LoVo (cell line): ENCODE measurements at regions not wholly inside any gene's neighbourhood (a gene's known extent, or its start where the extent isn't known, plus 50 kb on each side); places are given as distances from the start of the nearest gene placed in this dataset.
"Not testable (repeated sequence)": the region's sequence is repeated elsewhere in the genome, so short reads cannot be mapped to it uniquely, and the experiment has no call there.

ENCODE experiments used
- DNase-seq: peaks from one replicate; pipeline ENCODE4 v3.0.0-alpha.2; 2016; ENCODE audit warnings: low spot score

DNA sequence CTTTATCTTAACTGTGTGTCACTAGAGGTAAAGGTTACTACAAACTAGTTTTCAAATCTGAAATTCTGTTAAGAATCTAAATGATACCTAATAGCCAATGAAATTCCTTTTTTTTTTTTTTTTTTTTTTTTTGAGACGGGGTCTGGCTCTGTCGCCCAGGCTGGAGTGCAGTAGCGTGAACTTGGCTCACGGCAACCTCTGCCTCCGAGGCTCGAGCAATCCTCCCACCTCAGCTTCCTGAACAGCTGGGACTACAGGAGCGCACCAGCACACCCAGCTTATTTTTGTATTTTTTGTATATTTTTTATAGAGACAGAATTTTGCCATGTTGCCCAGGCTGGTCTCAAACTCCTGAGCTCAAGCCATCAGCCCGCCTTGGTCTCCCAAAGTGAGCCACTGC is 160.3 kb upstream of the NEBL start:
- no peak for DNase-seq

DNA sequence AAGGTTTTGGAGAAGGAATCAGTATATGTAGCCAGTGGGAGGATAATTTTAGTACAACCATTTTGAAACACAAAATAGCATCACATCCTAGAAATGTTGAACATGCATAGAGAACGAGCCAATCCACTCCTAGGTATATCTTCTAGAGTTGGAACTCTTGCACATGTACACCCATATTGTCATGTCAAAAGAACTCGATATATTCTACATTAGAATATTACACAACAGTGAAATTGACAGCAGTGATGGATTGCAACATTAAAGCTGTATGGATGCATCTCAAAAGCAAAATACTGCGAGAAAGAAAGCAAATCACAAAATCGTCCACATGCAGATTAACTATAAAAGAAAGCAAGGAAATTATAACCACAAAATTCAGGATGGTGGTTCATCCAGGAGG is 159.3 kb upstream of the NEBL start:
- DNase-seq, result no peak

DNA sequence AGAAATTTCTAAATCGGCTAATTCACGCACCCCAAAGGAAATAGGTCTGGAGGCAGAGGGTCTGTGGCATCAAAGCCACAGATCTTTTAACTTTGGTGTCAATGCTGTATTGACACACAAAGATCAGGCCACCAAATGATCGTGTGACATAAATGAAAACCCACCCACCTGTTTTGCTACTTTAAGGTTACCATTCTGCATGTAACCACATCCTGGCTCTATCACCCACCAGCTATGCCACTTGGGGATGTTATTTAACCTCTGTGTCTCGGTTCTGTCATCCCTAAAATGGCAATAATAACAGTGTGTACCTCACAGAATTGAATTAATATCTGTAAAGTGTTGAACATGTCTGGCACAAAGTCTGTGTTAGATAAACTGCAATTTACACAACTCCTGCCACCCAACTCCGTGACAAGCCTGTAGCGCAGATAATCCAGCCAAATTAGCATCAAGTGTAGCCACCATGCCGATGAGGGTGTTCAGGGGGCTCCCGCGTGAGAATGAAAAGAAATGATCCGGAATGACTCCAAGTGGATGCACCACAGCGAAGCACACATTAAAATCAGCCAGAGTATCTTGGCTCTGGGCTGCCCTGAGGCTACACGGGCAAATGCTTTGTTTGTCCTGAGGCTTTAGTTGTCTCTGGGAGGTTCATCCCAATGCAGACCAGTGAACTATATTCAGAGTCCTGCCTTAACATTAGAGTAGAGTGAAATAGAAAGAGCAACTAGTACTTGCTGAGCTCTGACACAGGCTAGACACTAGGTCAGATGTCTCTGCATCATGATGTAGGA is 158.4 kb upstream of the NEBL start:
- no peak for DNase-seq

DNA sequence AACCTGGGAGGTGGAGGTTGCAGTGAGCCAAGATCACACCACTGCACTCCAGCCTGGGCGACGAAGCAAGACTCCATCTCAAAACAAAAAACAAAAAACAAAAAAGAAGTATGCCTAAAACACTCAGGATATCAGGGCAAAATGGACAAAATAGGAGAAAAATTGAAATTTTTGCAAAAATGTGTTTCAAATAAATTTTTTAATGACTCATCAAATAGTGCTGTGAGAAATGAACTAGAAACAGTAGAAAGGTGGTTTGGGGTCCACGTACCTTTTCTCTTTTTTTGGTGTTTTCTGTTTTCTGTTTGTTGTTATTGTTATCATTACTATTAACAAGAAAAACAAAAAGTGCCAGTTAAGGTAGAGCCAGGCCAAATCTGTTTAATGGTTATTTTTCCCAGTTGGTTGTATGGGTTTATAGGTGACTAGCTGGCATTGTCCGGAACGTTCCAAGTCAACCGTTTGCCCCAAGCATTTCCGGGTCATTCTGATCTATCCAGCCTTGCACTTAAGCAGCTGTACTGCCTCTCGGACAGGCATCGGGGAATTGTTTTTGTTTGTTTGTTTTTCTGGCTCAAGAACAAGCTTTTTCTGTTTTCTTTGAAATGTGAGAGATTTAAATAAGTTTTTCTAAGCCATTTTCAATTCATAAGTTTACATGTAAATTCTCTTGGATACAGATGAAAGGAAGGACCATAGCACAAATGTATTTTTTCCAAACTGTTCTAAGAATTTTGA is 157.0 kb upstream of the NEBL start:
- no peak for DNase-seq

DNA sequence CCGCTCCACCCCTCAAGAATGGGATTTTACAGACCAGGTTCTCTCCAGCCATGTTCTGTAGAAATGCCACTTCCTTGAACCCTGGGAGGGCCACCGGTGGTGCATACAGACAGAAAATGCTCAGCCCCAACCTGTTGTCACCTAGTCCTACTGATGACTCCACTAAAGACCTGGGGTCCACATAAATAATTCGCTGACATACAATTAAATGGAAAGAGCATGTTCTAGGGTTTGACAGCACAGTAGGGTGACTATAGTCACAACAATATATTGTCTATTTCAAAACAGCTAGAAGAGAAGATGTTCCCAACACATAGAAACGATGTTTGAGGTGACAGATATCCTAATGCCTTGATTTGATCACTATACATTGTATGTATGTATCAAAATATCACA is 155.6 kb upstream of the NEBL start:
- no peak for DNase-seq

DNA sequence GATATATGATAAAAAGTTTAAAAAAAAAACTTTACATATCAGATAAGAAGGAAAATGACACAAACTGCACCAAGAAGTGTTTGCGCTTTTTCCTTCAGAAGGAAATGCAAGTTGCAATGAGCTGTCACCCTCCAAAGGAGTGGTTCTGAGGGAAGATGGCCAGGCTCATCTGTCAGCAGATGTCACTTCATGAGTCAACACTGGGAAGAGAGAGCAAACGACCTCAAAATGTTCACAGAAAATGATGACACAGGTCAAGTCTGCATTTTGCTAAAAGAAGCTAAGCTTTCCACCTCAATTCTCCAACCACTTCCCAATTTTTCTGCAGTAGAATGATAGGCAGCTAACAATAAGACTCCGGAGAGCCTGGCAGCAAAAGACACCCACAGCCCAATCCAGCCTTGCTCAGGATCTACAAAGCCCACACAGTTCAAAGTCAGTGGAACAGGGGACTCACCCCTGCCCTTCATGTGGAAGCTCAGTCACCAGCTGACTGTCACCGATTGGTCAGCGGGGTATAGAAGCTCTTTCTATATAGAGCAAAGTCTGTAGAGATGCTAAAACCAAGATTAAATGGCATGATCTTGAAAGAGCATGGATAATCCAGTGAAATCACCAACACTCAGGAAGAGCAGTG is 155.1 kb upstream of the NEBL start:
- DNase-seq, result no peak

DNA sequence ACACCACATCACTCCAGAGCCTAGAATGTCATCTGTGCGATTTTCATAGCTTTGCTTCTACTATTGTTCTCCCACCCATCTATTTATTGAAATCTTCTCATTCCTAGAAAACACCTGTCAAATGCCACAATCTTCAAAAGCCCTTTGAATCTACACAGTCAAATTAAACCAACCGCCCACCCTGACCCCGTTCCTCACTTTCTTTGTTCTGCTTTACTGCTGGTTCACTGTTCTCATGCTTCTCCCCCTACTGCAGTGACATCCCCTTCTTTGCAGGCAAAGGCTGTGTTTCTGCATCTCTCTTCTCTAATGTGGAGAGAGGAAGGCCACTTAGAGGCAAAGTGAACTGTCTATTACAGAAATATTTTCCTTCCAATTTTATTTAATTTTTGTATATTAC is 152.4 kb upstream of the NEBL start:
- DNase-seq, result no peak

DNA sequence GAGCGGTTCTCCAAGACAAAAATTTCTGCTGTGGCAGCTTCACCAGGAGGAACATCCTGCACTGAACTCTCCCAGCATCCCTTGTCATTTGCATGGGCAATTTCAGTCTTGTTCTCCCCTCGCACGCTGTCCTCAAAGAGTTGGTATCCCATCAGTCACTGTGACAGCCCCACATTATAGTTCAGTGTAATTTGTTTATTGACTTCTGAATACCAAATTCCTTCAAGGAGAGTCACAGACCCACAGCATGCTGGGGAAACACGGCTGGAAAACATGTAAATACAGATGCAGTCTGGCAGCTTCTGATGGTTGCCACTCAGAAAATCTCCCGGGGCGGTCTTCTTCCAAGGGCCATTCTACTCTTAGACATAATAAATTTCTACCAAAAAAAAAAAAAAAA is 151.0 kb upstream of the NEBL start:
- DNase-seq, result no peak

DNA sequence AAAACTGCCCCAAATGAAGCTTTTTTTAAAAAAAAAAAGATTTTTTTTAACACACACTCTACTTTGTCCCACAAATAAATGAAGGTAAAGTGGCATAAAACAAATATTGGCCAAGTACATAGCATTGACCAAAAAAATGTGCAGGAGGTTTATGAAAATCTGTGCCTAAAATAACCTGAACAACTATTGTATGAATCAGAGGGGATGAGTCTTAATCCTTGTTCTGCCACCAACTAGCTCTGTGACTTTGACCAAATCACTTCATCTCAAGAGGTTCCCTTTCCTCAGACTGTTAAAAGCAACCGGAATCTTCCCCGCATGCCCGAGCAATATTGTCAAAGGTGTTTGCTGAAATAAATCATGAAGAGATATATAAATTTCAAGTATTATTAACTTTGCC is 150.4 kb upstream of the NEBL start:
- no peak for DNase-seq

DNA sequence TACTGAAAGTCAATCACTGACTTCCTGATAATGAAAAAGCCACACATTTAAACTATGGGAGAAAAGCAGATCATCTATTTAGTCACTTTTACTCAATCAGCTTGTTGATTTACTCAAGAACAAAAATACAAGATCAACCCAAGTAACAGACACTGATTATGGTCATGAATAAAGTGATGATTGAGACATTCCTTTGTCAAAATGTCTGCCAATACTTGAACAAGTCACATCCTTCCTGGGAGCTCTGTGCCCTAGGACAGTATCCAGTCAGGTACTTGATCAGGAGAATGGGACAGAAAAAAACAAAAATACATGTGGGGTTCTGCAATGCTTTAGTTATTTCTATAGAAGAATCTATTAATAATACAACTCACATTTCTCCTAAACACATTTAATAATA is 150.0 kb upstream of the NEBL start:
- no peak for DNase-seq

DNA sequence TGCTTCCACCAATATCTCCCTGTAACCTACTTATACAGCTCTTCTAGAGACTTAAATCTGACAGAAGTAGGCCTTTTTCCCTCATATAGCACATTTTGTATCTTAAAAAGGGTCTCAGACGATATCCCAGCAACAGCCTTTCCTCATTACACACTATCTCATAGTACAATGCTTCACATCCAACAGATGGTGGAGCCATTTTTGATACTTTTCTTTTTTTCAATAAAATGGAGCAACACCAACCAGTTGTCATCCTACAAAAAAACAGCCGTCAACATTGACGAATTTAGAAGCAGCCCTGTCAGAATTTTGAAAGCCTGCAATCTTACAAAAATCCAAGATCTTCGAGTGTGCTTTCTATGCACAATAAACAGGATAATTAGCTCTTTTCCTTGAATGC is 145.9 kb upstream of the NEBL start:
- no peak for DNase-seq

DNA sequence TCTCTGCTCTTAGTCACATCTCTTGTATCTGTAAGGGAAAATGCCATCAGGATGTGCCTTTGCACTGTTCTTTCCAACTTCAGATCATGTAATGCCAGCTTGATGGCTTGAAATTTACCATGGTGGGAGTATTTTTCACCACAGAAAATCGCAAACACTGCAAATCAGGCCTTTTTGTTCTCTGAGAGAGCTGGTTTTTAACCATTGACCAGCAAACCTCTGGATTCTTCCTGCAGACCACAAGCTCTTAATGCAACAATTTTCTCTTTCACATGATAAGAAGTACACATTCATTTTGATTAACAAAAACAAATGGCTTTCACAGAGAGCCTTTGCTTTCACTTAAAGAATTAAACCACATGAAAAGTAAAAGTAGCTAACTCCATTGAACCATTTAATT is 145.4 kb upstream of the NEBL start:
- DNase-seq, result no peak

DNA sequence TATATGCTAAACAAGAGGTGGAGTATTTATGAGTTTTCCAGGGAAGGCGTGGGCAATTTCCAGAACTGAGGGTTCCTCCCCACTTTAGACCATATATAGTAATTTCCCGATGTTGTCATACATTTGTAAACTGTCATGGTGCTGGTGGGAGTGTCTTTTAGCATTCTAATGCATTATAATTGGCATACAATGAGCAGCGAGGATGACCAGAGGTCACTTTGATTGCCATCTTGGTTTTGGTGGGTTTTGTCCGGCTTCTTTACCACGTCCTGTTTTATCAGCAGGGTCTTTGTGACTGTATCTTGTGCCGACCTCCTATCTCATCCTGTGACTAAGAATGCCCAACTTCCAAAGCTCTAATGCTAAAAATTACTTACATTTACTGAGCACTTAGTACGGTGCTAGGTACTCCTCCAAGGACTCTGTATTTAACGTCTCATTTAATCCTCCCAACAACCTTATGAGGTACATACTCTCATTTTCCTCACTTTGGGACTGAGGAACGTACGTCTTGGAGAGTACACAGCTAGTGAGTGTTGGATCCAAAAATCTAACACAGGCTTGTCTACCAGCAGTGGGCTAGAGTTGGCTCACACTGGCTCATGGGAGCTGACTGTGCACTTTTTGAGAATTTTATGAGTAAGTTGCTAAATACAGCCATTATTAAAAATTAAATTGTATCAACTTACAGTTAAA is 144.8 kb upstream of the NEBL start:
- no peak for DNase-seq

DNA sequence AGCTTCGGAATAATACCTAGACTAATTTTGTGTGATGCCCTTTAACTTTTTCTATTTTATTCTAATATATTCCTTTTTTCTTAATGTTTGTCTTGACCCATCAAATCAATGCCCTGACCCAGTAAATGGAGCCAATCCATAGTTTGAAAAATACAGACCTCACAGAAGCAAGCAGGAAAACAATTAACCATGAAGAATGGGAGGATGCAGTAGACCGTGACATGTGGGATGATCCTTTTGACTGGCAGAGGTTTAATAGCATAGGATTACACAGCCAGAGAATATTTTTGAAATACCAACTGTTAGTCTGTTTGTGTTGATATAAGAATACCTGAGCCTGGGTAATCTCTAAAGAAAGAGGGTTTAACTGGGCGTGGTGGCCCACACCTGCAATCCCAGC is 142.6 kb upstream of the NEBL start:
- no peak for DNase-seq

DNA sequence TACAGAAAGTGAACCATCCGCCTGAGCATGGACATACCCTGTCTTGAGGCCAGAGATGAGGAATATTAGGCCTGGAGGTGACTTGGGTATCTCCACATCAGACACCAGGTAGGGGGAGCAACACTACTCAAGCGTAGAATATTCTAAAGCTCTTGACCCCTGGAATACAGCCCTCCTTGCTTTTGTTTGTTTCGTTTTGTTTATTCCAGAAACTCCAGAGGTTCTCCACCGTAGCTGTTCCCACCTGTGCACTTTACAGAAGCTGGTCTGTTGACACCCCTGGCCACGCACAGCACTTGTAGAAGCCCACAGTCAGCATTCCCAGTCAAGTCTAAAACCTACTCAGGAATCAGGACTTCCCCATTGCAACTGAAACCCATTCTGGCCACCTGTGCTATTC is 139.6 kb upstream of the NEBL start:
- DNase-seq, result no peak

DNA sequence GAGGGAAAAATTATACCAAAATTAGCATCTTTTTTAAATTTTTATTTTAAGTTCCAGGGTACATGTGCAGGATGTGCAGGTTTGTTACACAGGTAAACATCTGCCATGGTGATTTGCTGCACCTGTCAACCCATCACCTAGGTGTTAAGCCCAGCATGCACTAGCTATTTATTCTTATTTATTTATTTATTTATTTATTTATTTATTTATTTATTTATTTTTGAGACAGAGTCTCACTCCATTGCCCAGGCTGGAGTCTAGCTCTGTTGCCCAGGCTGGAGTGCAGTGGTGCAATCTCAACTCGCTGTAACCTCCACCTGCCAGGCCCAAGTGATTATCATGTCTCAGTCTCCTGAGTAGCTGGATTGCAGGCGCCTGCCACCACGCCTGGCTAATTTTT is 137.7 kb upstream of the NEBL start:
- DNase-seq, result not testable (repeated sequence)

DNA sequence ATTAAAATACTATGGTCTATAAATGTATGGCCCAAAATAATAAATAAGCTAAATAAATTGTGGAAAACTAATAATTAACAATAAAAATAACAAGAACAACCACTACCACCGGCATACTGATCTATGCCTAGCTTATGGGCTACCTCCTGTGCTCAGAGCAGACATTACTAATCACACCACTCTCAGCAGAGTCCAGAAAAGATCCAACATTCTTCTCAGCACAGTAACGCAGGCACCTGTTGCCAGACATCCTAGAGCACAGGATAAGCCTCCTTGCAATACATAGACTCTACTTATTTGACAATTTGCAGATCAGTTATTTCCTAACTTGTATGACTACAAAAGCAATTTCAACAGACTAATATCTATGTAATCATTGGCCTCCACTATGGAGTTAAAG is 137.1 kb upstream of the NEBL start:
- DNase-seq, result no peak

DNA sequence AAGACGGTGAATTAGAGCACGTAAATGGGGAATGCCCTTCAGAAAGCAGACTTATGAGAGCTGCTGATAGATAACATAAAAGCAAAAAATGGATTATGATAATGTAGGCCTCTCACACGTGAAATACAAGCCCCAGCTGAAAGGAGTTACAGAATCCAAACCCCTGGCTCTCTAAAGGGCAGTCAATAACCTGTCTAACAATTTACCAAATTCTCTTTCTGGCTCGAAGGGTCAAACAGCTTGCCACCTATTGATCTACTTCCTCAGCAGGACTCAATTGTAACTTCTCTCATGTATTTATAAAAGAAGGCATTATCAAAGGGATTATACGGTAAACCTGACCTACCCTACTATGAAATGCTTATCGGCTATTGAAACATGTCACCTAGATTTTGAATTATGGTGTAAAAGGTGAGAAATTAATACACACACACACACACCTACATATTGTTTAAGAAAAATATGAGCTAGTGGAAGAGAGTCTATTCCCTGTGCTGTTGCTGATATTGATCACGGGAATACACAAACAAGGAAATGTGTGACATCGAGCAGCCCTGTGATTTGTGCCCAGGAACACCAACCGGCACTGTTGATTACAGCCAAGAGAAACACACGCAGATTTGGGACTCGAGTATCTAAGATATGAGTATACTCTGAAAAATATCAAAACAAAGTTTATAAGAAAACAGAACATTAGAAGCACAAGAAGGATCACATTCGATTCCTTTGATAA is 135.6 kb upstream of the NEBL start:
- no peak for DNase-seq

DNA sequence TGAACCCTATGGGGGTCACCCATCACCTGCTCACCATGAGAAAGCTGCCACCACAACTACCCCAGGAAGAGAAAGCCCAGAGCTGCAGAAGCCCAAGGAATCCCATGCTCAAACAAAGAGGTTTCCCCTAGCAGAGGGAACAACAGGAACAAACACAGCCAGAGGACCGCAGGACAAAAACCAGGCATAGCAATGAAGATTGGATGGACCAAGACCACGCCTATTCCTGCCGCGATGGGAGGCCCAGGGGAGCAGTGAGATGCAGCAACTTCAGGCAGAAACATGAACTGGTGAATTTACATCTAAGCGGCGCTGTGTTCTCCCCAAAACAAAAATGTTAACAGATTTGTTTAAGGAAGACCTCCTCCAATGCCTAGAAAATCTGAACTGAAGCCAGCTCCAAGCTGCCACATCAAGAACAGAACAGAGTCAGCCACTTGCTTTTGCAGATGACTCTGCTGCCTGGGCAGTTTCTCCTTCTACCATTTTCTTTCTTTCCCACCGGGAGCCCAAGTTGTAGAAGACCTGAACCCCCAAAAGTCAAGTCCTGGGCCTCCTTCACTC is 134.2 kb upstream of the NEBL start:
- DNase-seq, result no peak

DNA sequence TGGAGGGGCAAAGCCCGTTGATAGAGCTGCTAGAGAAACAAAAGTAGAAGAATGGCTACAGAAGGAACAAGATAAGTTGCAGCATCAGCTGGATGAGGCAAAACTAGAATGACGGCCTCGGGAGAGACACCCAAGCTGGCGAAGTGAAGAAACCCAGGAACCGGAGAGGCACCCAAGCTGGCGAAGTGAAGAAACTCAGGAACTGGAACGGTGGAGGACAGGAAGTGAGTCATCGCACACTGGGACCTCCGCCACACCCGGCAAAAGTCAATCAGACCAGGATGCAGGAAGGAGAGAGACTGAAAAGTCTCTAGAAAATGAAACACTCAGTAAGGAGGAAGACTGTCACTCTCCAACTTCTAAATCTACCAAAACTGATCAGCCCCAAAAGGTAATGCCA is 133.0 kb upstream of the NEBL start:
- peak; percentile 6 for DNase-seq

DNA sequence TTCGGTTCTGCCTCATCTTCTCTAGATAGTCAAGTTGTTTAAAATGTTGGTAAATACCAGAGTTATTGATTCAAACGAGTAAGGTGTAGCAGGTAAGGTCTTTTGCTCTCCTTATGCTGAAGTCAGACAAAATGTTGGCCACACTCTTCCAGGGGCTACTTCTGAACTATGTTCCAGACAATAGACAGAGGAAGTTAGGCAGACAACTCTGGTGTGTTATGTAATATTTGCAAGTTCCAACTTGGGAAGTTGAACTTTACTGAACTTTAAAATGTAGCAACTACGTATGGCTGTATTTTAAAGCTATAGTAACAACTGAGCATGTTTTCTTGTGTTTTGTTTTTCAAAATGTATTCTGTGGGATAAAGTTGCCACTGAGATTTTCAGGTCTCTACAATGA is 125.7 kb upstream of the NEBL start:
- DNase-seq, result no peak
